IMR-90 (cell line): ENCODE measurements at regions not wholly inside any gene's neighbourhood (a gene's known extent, or its start where the extent isn't known, plus 50 kb on each side); places are given as distances from the start of the nearest gene placed in this dataset.

Experiments
- ATAC-seq: fragments of 200-7000 bp; cut with Tn5 transposase; 2 replicates; pipeline ENCODE4 v1.9.1; 2020; ENCODE audit warnings: low read depth, mild to moderate bottlenecking, moderate library complexity
- BruUV-seq: library from RNA; stranded (reverse); fragments of 400-500 nt; replicated peaks from 2 replicates; lab custom pipeline; 2021; lab: Mats Ljungman, UMichigan
- CTCF ChIA-PET: fragments of 300-600 bp; formaldehyde crosslinking; extraction: SDS; loops from one replicate; lab custom pipeline; 2021; ENCODE audit warnings: antibody characterized with exemption; lab: Yijun Ruan, JAX
- POLR2A ChIA-PET: fragments of 300-600 bp; sonication (Branson Sonifier 250); formaldehyde crosslinking; loops from one replicate; lab custom pipeline; 2022; ENCODE audit warnings: antibody characterized with exemption; ENCODE audit not compliant: unreplicated experiment; lab: Charles Lee
- DNase-seq: peaks from one replicate; pipeline ENCODE4 v3.0.0; 2013
- H2AFZ ChIP-seq: replicated peaks from 2 replicates; pipeline ENCODE3; 2013; ENCODE audit warnings: low read length, mild to moderate bottlenecking; ENCODE audit not compliant: poor library complexity
- H2AK5ac ChIP-seq: 2 replicates; pipeline ENCODE4 v1.6.1; 2013; ENCODE audit warnings: low read depth, low read length, inconsistent platforms
- H2AK9ac ChIP-seq: replicated peaks from 2 replicates; pipeline ENCODE3; 2013; ENCODE audit warnings: mild to moderate bottlenecking, low read depth, low read length, moderate library complexity; ENCODE audit not compliant: poor library complexity
- H2BK120ac ChIP-seq: 2 replicates; pipeline ENCODE4 v1.6.1; 2013; ENCODE audit warnings: low read depth, low read length, inconsistent platforms
- H2BK15ac ChIP-seq: 3 replicates; pipeline ENCODE4 v1.6.1; 2013; ENCODE audit warnings: low read depth, low read length, inconsistent platforms
- H2BK20ac ChIP-seq: 2 replicates; pipeline ENCODE4 v1.6.1; 2013; ENCODE audit warnings: low read depth, mild to moderate bottlenecking, inconsistent platforms, low read length, moderate library complexity
- H2BK5ac ChIP-seq: 2 replicates; pipeline ENCODE4 v1.6.1; 2013; ENCODE audit warnings: mild to moderate bottlenecking, low read depth, low read length, inconsistent platforms; ENCODE audit not compliant: poor library complexity, severe bottlenecking
- H3K14ac ChIP-seq: replicated peaks from 2 replicates; pipeline ENCODE4 v1.6.1; 2013; ENCODE audit warnings: low read depth, low read length, inconsistent platforms
- H3K18ac ChIP-seq: 2 replicates; pipeline ENCODE4 v1.6.1; 2013; ENCODE audit warnings: low read depth, low read length, control low read depth
- H3K23ac ChIP-seq: 2 replicates; pipeline ENCODE4 v1.6.1; 2013; ENCODE audit warnings: low read depth, low read length, inconsistent platforms
- H3K27ac ChIP-seq: 2 replicates; pipeline ENCODE4 v1.5.1; 2013; ENCODE audit warnings: mild to moderate bottlenecking, control low read depth, low read length; ENCODE audit not compliant: insufficient read depth
- H3K27me3 ChIP-seq: 2 replicates; pipeline ENCODE4 v1.6.1; 2013; ENCODE audit warnings: low read length; ENCODE audit not compliant: control insufficient read depth, insufficient read depth
- H3K36me3 ChIP-seq: 2 replicates; pipeline ENCODE4 v1.6.1; 2013; ENCODE audit warnings: low read length, mixed read lengths; ENCODE audit not compliant: control insufficient read depth, insufficient read depth
- H3K4ac ChIP-seq: 2 replicates; pipeline ENCODE4 v1.6.1; 2013; ENCODE audit warnings: low read depth, low read length, inconsistent platforms
- H3K4me1 ChIP-seq: 2 replicates; pipeline ENCODE4 v1.6.1; 2013; ENCODE audit warnings: low read length, mixed read lengths; ENCODE audit not compliant: control insufficient read depth, insufficient read depth
- H3K4me2 ChIP-seq: 2 replicates; pipeline ENCODE4 v1.6.1; 2013; ENCODE audit warnings: low read depth, mild to moderate bottlenecking, control low read depth, low read length, moderate library complexity
- H3K4me3 ChIP-seq: 2 replicates; pipeline ENCODE4 v1.5.1; 2013; ENCODE audit warnings: low read depth, mild to moderate bottlenecking, control low read depth, low read length, moderate library complexity; ENCODE audit not compliant: insufficient read depth
- H3K56ac ChIP-seq: 2 replicates; pipeline ENCODE4 v1.6.1; 2013; ENCODE audit warnings: low read length, inconsistent platforms; ENCODE audit not compliant: insufficient read depth; ENCODE audit errors: extremely low read depth
- H3K79me1 ChIP-seq, 2 experiments: 2 replicates each; pipeline ENCODE4 v1.6.1; 2013; ENCODE audit warnings: low read length in 2 of 2, inconsistent platforms in 1 of 2, low read depth in 1 of 2
- H3K9ac ChIP-seq: 2 replicates; pipeline ENCODE4 v1.6.1; 2013; ENCODE audit warnings: low read depth, low read length, control low read depth
- H3K9me1 ChIP-seq: 2 replicates; pipeline ENCODE4 v1.6.1; 2013; ENCODE audit warnings: low read length, inconsistent platforms; ENCODE audit not compliant: insufficient read depth
- H3K9me3 ChIP-seq: 2 replicates; pipeline ENCODE4 v1.6.1; 2013; ENCODE audit warnings: low read length; ENCODE audit not compliant: control insufficient read depth, insufficient read depth
- H4K20me1 ChIP-seq: 2 replicates; pipeline ENCODE4 v1.6.1; 2013; ENCODE audit warnings: low read length, inconsistent platforms; ENCODE audit not compliant: insufficient read depth
- H4K5ac ChIP-seq: 2 replicates; pipeline ENCODE4 v1.6.1; 2013; ENCODE audit warnings: mild to moderate bottlenecking, low read depth, low read length, control low read depth
- H4K8ac ChIP-seq, 2 experiments: 2 replicates each; pipeline ENCODE4 v1.6.1; 2013; ENCODE audit warnings: low read depth in 2 of 2, low read length in 2 of 2, control low read depth in 1 of 2, inconsistent platforms in 1 of 2
- H4K91ac ChIP-seq: 2 replicates; pipeline ENCODE4 v1.6.1; 2013; ENCODE audit warnings: low read depth, low read length, inconsistent platforms; ENCODE audit not compliant: insufficient read depth
- BHLHE40 ChIP-seq: fragments of 150-350 bp; IDR thresholded peaks from 2 replicates; pipeline ENCODE4 v1.6.1; 2016; ENCODE audit warnings: mild to moderate bottlenecking, low read depth, low read length
- CEBPB ChIP-seq: IDR thresholded peaks from 2 replicates; pipeline ENCODE4 v1.6.1; 2012; ENCODE audit warnings: low read depth, low read length, improper control_type of control experiment
- CHD1 ChIP-seq: IDR thresholded peaks from 2 replicates; pipeline ENCODE4 v1.6.1; 2012; ENCODE audit warnings: low read depth, low read length, improper control_type of control experiment
- CTCF ChIP-seq: conservative IDR thresholded peaks from 2 replicates; pipeline ENCODE4 v1.5.1; 2012; ENCODE audit warnings: mild to moderate bottlenecking, low read depth, low read length, improper control_type of control experiment
- ELK1 ChIP-seq: fragments of 150-350 bp; IDR thresholded peaks from 2 replicates; pipeline ENCODE4 v1.6.1; 2016; ENCODE audit warnings: low read depth, mild to moderate bottlenecking, low read length, moderate library complexity, borderline replicate concordance
- FOS ChIP-seq: fragments of 150-350 bp; IDR thresholded peaks from 2 replicates; pipeline ENCODE4 v1.6.1; 2016; ENCODE audit warnings: low read depth, low read length
- MAFK ChIP-seq: IDR thresholded peaks from 2 replicates; pipeline ENCODE4 v1.6.1; 2012; ENCODE audit warnings: low read depth, low read length, improper control_type of control experiment
- MAZ ChIP-seq: IDR thresholded peaks from 2 replicates; pipeline ENCODE4 v1.6.1; 2012; ENCODE audit warnings: low read depth, mild to moderate bottlenecking, low read length, improper control_type of control experiment, moderate library complexity, borderline replicate concordance
- MXI1 ChIP-seq: IDR thresholded peaks from 2 replicates; pipeline ENCODE4 v1.6.1; 2012; ENCODE audit warnings: low read depth, mild to moderate bottlenecking, low read length, moderate library complexity, borderline replicate concordance
- NFE2L2 ChIP-seq: fragments of 150-350 bp; IDR thresholded peaks from 2 replicates; pipeline ENCODE4 v1.6.1; 2016; ENCODE audit warnings: low read depth, mild to moderate bottlenecking, low read length
- POLR2A ChIP-seq: IDR thresholded peaks from 2 replicates; pipeline ENCODE4 v1.6.1; 2012; ENCODE audit warnings: mild to moderate bottlenecking, low read depth, low read length
- RAD21 ChIP-seq: IDR thresholded peaks from 2 replicates; pipeline ENCODE4 v1.6.1; 2012; ENCODE audit warnings: low read length, improper control_type of control experiment
- RCOR1 ChIP-seq: IDR thresholded peaks from 2 replicates; pipeline ENCODE4 v1.6.1; 2012; ENCODE audit warnings: mild to moderate bottlenecking, low read length, improper control_type of control experiment; ENCODE audit not compliant: insufficient replicate concordance
- RFX5 ChIP-seq: IDR thresholded peaks from 2 replicates; pipeline ENCODE4 v1.8.0; 2012; ENCODE audit warnings: low read depth, mild to moderate bottlenecking, low read length, moderate library complexity
- SMC3 ChIP-seq: fragments of 150-350 bp; IDR thresholded peaks from 2 replicates; pipeline ENCODE4 v1.6.1; 2016; ENCODE audit warnings: low read depth, mild to moderate bottlenecking, antibody characterized with exemption, low read length, moderate library complexity
- USF2 ChIP-seq: fragments of 150-350 bp; IDR thresholded peaks from 2 replicates; pipeline ENCODE4 v1.6.1; 2017; ENCODE audit warnings: mild to moderate bottlenecking, antibody characterized with exemption, low read length, low read depth
- WGBS, 2 experiments: methylation state at CpG; one replicate each; pipeline versions ENCODE4 v1.1.5 to v1.1.7; 2013; ENCODE audit warnings: missing lambda C conversion rate in 2 of 2; ENCODE audit not compliant: insufficient read length in 1 of 2; ENCODE audit errors: extremely low coverage in 2 of 2; 5-methylcytosine and 5-hydroxymethylcytosine counted together
- dilution Hi-C: fragments of 300-500 bp; cut with HindIII; formaldehyde crosslinking; loops from one replicate; pipeline ENCODE4 v1.14.3; 2018; ENCODE audit warnings: low sequenced_read_pairs; ENCODE audit not compliant: unreplicated experiment
- in situ Hi-C: fragments of 300-500 bp; cut with MboI; formaldehyde crosslinking; loops from 3 replicates; pipeline ENCODE4 v1.14.3; 2019; ENCODE audit warnings: low sequenced_read_pairs, inconsistent platforms, mixed read lengths
- intact Hi-C: fragments of 100-400 bp; cut with micrococcal nuclease; formaldehyde crosslinking; loops from 2 replicates; pipeline ENCODE4 v1.10.0; 2022

GRCh38 chr9:82170866-82171265, 182.3 kb downstream of the SPATA31D1 start:
- H2AK5ac ChIP-seq = no peak overlapping the region
- dilution Hi-C loops (no loop called here), intact Hi-C loops (no loop called here), in situ Hi-C loops (no loop called here)
- H3K14ac ChIP-seq = no peak overlapping the region
- no TSS peak for BruUV-seq
- no peak overlapping the region for H2BK5ac ChIP-seq
- no peaks in the 10 kb centered on the region for H4K20me1 ChIP-seq
- no peak overlapping the region for H4K91ac ChIP-seq
- no peaks in the 10 kb centered on the region for H3K9me1 ChIP-seq
- H3K36me3 ChIP-seq = no peaks in the 10 kb centered on the region
- H2BK20ac ChIP-seq = no peak overlapping the region
- no peak overlapping the region for H2AK9ac ChIP-seq
- H3K23ac ChIP-seq = no peak overlapping the region
- H4K5ac ChIP-seq = no peak overlapping the region
- H3K9me3 ChIP-seq = no peaks in the 10 kb centered on the region
- no peak overlapping the region for H3K56ac ChIP-seq
- ChIA-PET CTCF (no interaction called here), POLR2A (no interaction called here)
- no peak overlapping the region for H3K4me2 ChIP-seq
- no peak overlapping the region for H3K18ac ChIP-seq
- TF ChIP-seq RFX5 = no peak
- TF ChIP-seq MAFK = no peak
- TF ChIP-seq SMC3 = no peak
- no peak for TF ChIP-seq CTCF
- TF ChIP-seq CEBPB = no peak
- no peak for TF ChIP-seq NFE2L2
- TF ChIP-seq RAD21 = no peak
- no peak for TF ChIP-seq POLR2A
- no peak for TF ChIP-seq MAZ
- no peak for TF ChIP-seq USF2
- no peak for TF ChIP-seq MXI1
- no peak for TF ChIP-seq FOS
- no peak for TF ChIP-seq CHD1
- no peak for TF ChIP-seq BHLHE40
- no peak for TF ChIP-seq RCOR1
- TF ChIP-seq ELK1 = no peak
- H3K79me1 ChIP-seq = no peaks in the 10 kb centered on the region
- no peak overlapping the region for H2AFZ ChIP-seq
- no peak for ATAC-seq
- no peak overlapping the region for H2BK120ac ChIP-seq
- no peak overlapping the region for H4K8ac ChIP-seq
- peaks cover 5% of the 10 kb centered on the region; the same call in 1 of the 2 replicates for H3K4me1 ChIP-seq
- no peaks in the 10 kb centered on the region for H3K27me3 ChIP-seq
- H2BK15ac ChIP-seq = no peak overlapping the region
- H3K9ac ChIP-seq = no peak overlapping the region
- H3K27ac ChIP-seq = no peak overlapping the region
- no CpG with 5 or more reads among the region's 3 CpGs for WGBS, 2 experiments
- no peak for DNase-seq
- no peak overlapping the region for H3K4me3 ChIP-seq
- H3K4ac ChIP-seq = no peak overlapping the region
